Thyroid gland (tissue), 4 donors: ENCODE measurements at regions not wholly inside any gene's neighbourhood (a gene's known extent, or its start where the extent isn't known, plus 50 kb on each side); places are given as distances from the start of the nearest gene placed in this dataset.

Experiments
- CTCF ChIP-seq, 6 experiments: fragments of 200-600 bp in 3 of 6; fragments of 450-650 bp in 3 of 6; sonication (generic) in 3 of 6; IDR thresholded peaks; one replicate each; pipeline ENCODE4 v1.5.1; 2016 to 2019; ENCODE audit warnings: antibody characterized with exemption in 6 of 6, mild to moderate bottlenecking in 2 of 6, inconsistent platforms in 1 of 6, moderate library complexity in 1 of 6
- POLR2A ChIP-seq, 2 donors: fragments of 450-650 bp; IDR thresholded peaks; one replicate each; pipeline ENCODE4 v1.6.1; 2017; ENCODE audit warnings: antibody characterized with exemption in 2 of 2, mild to moderate bottlenecking in 2 of 2, moderate library complexity in 1 of 2

- no peak for TF ChIP-seq POLR2A (IDR thresholded peaks at IDR 0.05)
- no peak for TF ChIP-seq CTCF (IDR thresholded peaks at IDR 0.05)
Observed at GRCh38 chr6:139881236-139881635, 506.8 kb upstream of the CITED2 start.
